ENCODE measurements at regions not wholly inside any gene's neighbourhood (a gene's known extent, or its start where the extent isn't known, plus 50 kb on each side); places are given as distances from the start of the nearest gene placed in this dataset.

- TF ChIP-seq JUNB (IDR thresholded peaks at IDR 0.05; ENCODE audit: unreplicated experiment) (no peak), CREB1 (CRISPR knock-in tag; IDR thresholded peaks at IDR 0.05; ENCODE audit: low read depth) (no peak)
These were observed 150.5 kb upstream of the FOXD4L5 start (continued) for GRCh38 chr9:65435464-65435863.

DNA sequence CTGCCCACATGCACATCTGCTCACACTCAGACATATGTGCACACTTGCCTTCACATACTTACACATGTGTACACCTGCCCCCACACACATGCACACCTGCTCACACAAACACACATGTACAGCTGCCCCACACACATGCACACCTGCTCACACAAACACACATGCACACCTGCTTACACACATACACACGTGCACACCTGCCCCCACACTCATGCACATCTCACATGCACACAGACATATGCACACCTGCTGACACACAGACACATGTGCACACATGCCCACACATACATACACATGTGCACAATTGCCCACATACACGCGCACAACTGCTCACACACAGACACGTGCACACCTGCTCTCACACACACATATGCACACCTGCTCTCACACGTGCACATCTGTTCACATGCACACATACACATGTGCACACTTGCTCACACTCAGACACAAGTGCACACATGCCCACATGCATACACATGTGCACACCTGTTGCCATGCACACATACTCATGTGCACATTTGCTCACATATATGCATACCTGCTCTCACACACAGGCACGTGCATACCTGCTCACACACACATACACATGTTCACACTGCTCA lies 147.8 kb upstream of the FOXD4L5 start:
- peaks cover 10% of the 10 kb centered on the region for H3K27me3 Mint-ChIP-seq (ENCODE audit: insufficient read depth, low read depth, poor library complexity)
- no peak overlapping the region for H3K4me2 ChIP-seq
- H3K27me3 ChIP-seq (ENCODE audit: insufficient read depth) = no peaks in the 10 kb centered on the region
- H3K4me3 ChIP-seq = no peak overlapping the region
- H3K4me1 Mint-ChIP-seq = no peaks in the 10 kb centered on the region
- peaks cover 100% of the 10 kb centered on the region for H3K9me3 Mint-ChIP-seq
- no peak for TF ChIP-seq ZNF331 (CRISPR knock-in tag; IDR thresholded peaks at IDR 0.05; ENCODE audit: low read depth)
- no peak for TF ChIP-seq JUNB (IDR thresholded peaks at IDR 0.05; ENCODE audit: unreplicated experiment)
- TF ChIP-seq, protein P1, sequence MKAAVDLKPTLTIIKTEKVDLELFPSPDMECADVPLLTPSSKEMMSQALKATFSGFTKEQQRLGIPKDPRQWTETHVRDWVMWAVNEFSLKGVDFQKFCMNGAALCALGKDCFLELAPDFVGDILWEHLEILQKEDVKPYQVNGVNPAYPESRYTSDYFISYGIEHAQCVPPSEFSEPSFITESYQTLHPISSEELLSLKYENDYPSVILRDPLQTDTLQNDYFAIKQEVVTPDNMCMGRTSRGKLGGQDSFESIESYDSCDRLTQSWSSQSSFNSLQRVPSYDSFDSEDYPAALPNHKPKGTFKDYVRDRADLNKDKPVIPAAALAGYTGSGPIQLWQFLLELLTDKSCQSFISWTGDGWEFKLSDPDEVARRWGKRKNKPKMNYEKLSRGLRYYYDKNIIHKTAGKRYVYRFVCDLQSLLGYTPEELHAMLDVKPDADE (IDR thresholded peaks at IDR 0.05) = no peak
- TF ChIP-seq CREB1 (CRISPR knock-in tag; IDR thresholded peaks at IDR 0.05; ENCODE audit: low read depth) = no peak
- no peak for TF ChIP-seq ZNF114 (CRISPR knock-in tag; IDR thresholded peaks at IDR 0.05)
- no peak for TF ChIP-seq CTCF (conservative IDR thresholded peaks at IDR 0.05; ENCODE audit: low read depth in 2 of 2)
- no peak overlapping the region for H3K27ac ChIP-seq (ENCODE audit: low read depth)
- H3K36me3 Mint-ChIP-seq (ENCODE audit: low read depth) = peaks cover 60% of the 10 kb centered on the region
- no peaks in the 10 kb centered on the region for H3K4me1 ChIP-seq (ENCODE audit: insufficient read depth)
- H3K4me3 Mint-ChIP-seq = no peak overlapping the region
- ATAC-seq = no peak
- no peaks in the 10 kb centered on the region for H3K36me3 ChIP-seq (ENCODE audit: insufficient read depth)
- DNase-seq (ENCODE audit: low spot score) = no peak
- no peak overlapping the region for H3K27ac Mint-ChIP-seq
- H3K9me2 ChIP-seq (ENCODE audit: insufficient read depth) = no peaks in the 10 kb centered on the region
- H3F3A ChIP-seq (replicated peaks; ENCODE audit: low read depth) = peaks cover 9% of the 10 kb centered on the region; the same call in 1 of the 2 replicates
- no peak overlapping the region for H2AFZ ChIP-seq
- no peaks in the 10 kb centered on the region for H3K79me2 ChIP-seq (replicated peaks; ENCODE audit: insufficient read depth)
- no peaks in the 10 kb centered on the region for H4K20me1 ChIP-seq (replicated peaks; ENCODE audit: insufficient read depth)

- Histone ChIP-seq H3K9me2 (ENCODE audit: insufficient read depth) (no peaks in the 10 kb centered on the region), H3K4me1 (ENCODE audit: insufficient read depth) (no peaks in the 10 kb centered on the region), H3K79me2 (replicated peaks; ENCODE audit: insufficient read depth) (no peaks in the 10 kb centered on the region), H4K20me1 (replicated peaks; ENCODE audit: insufficient read depth) (no peaks in the 10 kb centered on the region), H3K36me3 (ENCODE audit: insufficient read depth) (no peaks in the 10 kb centered on the region), H3F3A (replicated peaks; ENCODE audit: low read depth) (peaks cover 9% of the 10 kb centered on the region; the same call in 1 of the 2 replicates), H3K27me3 (ENCODE audit: insufficient read depth) (no peaks in the 10 kb centered on the region), H2AFZ (no peak overlapping the region), H3K4me2 (no peak overlapping the region), H3K4me3 (no peak overlapping the region), H3K27ac (ENCODE audit: low read depth) (no peak overlapping the region)
- Mint-ChIP-seq H3K27me3 (ENCODE audit: insufficient read depth, low read depth, poor library complexity) (peaks cover 9% of the 10 kb centered on the region), H3K36me3 (ENCODE audit: low read depth) (peaks cover 55% of the 10 kb centered on the region), H3K4me1 (no peaks in the 10 kb centered on the region), H3K9me3 (peaks cover 98% of the 10 kb centered on the region), H3K27ac (no peak overlapping the region), H3K4me3 (no peak overlapping the region)
- no peak for DNase-seq (ENCODE audit: low spot score)
- no peak for ATAC-seq
- TF ChIP-seq ZNF114 (CRISPR knock-in tag; IDR thresholded peaks at IDR 0.05) (no peak), CTCF (conservative IDR thresholded peaks at IDR 0.05; ENCODE audit: low read depth in 2 of 2) (no peak), REST (IDR thresholded peaks at IDR 0.05; ENCODE audit: unreplicated experiment) (no peak), POLR2AphosphoS5 (IDR thresholded peaks at IDR 0.05; ENCODE audit: low read depth) (no peak), ZNF331 (CRISPR knock-in tag; IDR thresholded peaks at IDR 0.05; ENCODE audit: low read depth) (no peak), CREB1 (CRISPR knock-in tag; IDR thresholded peaks at IDR 0.05; ENCODE audit: low read depth) (no peak), STAT1 (IDR thresholded peaks at IDR 0.05; ENCODE audit: unreplicated experiment) (no peak), NANOG (IDR thresholded peaks at IDR 0.05; ENCODE audit: borderline replicate concordance) (no peak), EZH2 (IDR thresholded peaks at IDR 0.05; ENCODE audit: low read depth, unreplicated experiment) (no peak), EZH2phosphoT487 (IDR thresholded peaks at IDR 0.05; ENCODE audit: unreplicated experiment) (no peak), JUNB (IDR thresholded peaks at IDR 0.05; ENCODE audit: unreplicated experiment) (no peak)
These were observed 147.0 kb upstream of the FOXD4L5 start for GRCh38 chr9:65432051-65432450.

All from GM23338 (cell line).